GM12864 (cell line): ENCODE measurements at regions not wholly inside any gene's neighbourhood (a gene's known extent, or its start where the extent isn't known, plus 50 kb on each side); places are given as distances from the start of the nearest gene placed in this dataset.
"Not testable (repeated sequence)": the region's sequence is repeated elsewhere in the genome, so short reads cannot be mapped to it uniquely, and the experiment has no call there.

ENCODE experiments used
- DNase-seq: peaks from one replicate; pipeline ENCODE4 v3.0.0-alpha.2; 2011; ENCODE audit warnings: low read depth
- H3K4me3 ChIP-seq: 2 replicates; pipeline ENCODE4 v1.5.1; 2011; ENCODE audit warnings: mild to moderate bottlenecking, low read depth, low read length, control low read depth
- TF ChIP-seq, protein P1 (sequence below): IDR thresholded peaks from 2 replicates; pipeline ENCODE4 v1.5.1; 2011; ENCODE audit warnings: low read depth, mild to moderate bottlenecking, moderate library complexity, low read length, control low read depth, inconsistent platforms; ENCODE audit errors: missing control alignments

DNA sequence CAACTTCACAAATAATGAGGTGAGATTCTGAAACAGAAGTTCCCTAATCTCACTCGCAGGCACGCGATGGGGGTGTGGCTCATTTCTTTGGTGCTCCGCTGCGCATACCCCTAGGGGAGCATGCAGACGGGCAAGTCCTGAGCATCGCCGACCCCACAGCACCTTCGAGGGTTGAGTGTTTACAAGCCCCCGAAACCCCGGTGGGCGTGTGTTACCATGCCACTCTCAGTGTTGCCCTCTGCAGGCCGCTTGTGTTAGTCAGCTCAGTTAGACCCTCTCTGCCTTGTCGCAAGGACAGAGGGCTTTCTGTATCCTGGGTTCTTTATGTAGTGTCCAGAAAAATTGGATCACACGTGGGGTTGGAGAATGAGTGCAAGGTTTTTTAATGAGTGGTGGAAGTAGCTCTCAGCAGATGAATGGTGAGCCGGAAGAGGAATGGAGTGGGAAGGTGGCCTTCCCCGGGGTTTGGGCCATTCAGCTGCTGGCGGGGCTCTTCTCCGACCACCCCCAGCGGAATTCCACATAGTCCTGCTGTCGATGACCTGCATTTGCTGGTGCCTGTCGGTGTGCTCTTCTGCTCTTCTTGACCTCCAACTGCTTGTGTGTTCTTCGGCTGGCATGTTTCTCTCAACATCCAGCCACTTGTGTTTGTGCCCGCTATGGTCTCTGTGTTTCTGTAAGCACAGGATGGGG, 191.3 kb downstream of the RPRM start:
- no peak for DNase-seq
- TF ChIP-seq, protein P1, sequence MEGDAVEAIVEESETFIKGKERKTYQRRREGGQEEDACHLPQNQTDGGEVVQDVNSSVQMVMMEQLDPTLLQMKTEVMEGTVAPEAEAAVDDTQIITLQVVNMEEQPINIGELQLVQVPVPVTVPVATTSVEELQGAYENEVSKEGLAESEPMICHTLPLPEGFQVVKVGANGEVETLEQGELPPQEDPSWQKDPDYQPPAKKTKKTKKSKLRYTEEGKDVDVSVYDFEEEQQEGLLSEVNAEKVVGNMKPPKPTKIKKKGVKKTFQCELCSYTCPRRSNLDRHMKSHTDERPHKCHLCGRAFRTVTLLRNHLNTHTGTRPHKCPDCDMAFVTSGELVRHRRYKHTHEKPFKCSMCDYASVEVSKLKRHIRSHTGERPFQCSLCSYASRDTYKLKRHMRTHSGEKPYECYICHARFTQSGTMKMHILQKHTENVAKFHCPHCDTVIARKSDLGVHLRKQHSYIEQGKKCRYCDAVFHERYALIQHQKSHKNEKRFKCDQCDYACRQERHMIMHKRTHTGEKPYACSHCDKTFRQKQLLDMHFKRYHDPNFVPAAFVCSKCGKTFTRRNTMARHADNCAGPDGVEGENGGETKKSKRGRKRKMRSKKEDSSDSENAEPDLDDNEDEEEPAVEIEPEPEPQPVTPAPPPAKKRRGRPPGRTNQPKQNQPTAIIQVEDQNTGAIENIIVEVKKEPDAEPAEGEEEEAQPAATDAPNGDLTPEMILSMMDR, result peak; percentile 47
- H3K4me3 ChIP-seq, result no peak overlapping the region

DNA sequence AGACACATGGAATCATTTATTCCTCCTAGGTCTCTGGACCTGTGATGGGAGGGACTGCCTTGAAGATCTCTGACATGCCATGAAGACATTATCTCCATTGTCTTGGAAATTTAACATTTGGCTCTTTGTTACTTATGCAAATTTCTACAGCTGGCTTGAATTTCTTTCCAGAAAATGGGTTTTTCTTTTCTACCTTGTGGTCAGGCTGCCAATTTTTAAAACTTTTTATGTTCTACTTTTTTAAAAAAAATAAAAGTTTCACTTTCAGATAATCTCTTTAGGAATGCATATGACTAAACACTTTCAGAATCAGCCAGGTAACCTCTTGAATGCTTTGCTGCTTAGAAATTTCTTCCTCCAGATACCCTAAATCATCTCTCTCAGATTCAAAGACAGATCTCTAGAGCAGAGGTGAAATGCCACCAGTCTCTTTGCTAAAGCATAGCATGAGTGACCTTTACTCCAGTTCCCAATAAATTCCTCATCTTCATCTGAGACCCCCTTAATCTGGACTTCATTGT, 209.6 kb downstream of the RPRM start:
- no peak overlapping the region for H3K4me3 ChIP-seq
- TF ChIP-seq, protein P1, result no peak
- DNase-seq, result no peak

DNA sequence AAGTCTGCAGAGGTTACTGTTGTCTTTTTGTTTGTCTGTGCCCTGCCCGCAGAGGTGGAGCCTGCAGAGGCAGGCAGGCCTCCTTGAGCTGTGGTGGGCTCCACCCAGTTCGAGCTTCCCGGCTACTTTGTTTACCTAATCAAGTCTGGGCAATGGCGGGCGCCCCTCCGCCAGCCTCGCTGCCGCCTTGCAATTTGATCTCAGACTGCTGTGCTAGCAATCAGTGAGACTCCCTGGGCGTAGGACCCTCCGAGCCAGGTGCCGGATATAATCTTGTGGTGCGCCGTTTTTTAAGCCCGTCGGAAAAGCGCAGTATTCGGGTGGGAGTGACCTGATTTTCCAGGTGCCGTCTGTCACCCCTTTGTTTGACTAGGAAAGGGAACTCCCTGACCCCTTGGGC, 221.7 kb downstream of the RPRM start:
- not testable (repeated sequence) for DNase-seq, H3K4me3 ChIP-seq

DNA sequence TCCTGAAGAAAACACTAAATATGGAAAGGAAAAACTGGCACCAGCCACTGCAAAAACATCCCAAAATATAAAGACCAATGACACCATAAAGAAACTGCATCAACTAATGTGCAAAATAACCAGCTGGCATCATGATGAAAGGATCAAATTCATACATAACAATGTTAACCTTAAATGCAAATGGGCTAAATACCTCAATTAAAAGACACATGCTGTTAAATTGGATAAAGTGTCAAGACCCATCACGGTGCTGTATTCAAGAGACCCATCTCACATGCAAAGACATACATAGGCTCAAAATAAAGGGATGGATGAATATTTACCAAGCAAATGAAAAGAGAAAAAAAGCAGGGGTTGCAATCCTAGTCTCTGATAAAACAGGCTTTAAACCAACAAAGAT, 231.9 kb downstream of the RPRM start:
- not testable (repeated sequence) for H3K4me3 ChIP-seq, DNase-seq

DNA sequence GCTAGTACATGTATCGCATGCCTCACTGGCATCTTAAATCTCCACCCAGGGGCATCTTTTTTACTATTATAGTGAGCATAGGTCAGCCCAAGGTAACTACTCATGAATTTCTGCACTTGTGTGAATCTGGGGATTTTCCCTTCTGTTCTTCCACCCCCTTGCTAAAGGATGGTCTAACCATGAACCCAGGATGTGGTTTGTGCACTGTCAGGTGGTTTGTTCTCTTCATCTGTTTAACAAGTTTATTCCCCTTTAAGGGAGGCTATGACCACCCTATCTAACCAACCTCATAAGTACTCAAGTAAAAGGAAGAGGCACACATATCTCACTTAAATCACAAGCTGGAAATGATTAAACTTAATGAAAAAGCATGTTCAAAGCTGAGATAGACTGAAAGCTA, 243.0 kb downstream of the RPRM start:
- no peak overlapping the region for H3K4me3 ChIP-seq
- DNase-seq, result peak; percentile 30
- TF ChIP-seq, protein P1, result no peak

DNA sequence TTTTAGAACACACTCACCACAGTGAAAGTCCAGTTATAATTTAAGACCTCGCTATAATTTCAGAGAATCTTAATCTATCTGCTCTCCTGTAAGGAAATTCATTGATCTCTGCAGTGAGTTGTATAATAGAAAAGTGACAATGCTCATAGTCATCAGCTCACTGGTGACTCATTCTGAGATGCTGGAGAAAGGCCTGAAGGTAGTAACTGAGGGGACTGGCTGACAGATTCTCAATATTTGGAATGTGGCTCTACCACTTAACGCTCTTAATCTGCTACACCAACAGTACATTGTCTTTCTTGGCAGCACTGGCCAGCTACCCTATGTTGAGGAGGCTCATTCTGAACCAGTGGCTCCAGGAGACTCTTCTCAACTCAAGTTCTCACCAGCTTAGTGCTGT, 246.1 kb downstream of the RPRM start:
- no peak for DNase-seq
- TF ChIP-seq, protein P1, result no peak
- no peak overlapping the region for H3K4me3 ChIP-seq

DNA sequence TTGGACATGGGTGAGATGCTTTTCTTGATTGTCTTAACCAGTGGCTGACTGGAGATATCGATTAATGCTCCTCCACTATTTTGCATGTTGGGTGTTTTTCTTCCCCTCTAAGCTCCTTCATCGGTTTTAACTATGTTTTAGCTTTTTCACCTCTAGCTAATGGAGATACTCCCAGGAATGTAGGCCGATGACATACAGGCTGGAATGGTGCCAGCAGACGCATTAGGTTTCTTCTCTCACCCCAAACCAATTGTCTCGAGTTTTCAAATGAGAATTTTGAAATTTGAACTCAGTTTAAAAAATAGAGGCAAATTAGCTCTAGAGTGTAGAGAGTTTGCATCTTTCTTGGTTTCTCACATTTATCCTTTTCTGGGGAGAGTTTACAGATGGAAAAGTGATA, 247.6 kb downstream of the RPRM start:
- no peak overlapping the region for H3K4me3 ChIP-seq
- no peak for DNase-seq
- TF ChIP-seq, protein P1, result no peak

DNA sequence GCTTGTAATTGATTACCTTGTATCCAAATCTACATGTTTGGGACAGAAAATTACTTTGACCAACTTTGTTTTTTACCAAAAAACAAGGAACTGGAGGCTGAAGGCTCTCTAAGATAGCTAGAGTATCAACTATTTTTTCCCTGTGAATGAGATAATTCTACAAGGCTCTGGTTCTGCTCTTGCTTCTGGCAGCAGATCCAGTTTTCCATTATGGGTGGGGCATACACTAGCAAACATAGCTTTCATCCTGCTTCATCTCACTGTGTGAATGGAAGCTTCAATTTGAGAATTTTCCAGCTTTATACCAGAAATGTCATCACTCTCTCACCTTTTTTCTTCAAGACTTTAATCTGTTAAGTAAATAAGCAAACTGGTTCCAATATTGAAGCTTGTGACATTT, 249.7 kb downstream of the RPRM start:
- H3K4me3 ChIP-seq, result no peak overlapping the region
- no peak for DNase-seq
- TF ChIP-seq, protein P1, result no peak
